ENCODE measurements at regions not wholly inside any gene's neighbourhood (a gene's known extent, or its start where the extent isn't known, plus 50 kb on each side); places are given as distances from the start of the nearest gene placed in this dataset.
"Not testable (repeated sequence)": the region's sequence is repeated elsewhere in the genome, so short reads cannot be mapped to it uniquely, and the experiment has no call there.

GRCh38 chr10:33783078-33783477, 448.6 kb upstream of the NRP1 start:
- DNase-seq (ENCODE audit: low read depth), result no peak

GRCh38 chr10:33781606-33782395, 447.3 kb upstream of the NRP1 start:
- DNase-seq (ENCODE audit: low read depth), result no peak

DNA sequence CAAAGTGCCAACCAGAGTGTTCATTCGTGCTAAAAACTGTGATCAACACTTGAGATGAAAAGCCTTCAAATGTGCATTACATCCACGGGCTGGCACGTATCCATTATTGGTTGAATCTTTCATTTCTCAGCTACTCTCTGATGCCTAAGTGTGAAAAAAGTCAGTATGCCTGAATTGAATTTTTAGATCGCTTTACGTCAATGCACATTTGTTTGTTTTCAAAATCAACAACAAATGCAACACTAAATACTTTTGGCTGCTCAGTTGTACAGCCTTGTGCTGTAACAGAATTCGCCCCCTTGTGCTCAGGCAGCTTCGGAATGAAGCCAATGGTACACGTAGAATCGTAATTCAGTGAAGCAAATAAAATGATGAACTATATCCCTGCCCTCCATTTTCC, 446.5 kb upstream of the NRP1 start:
- DNase-seq (ENCODE audit: low read depth), result no peak

DNA sequence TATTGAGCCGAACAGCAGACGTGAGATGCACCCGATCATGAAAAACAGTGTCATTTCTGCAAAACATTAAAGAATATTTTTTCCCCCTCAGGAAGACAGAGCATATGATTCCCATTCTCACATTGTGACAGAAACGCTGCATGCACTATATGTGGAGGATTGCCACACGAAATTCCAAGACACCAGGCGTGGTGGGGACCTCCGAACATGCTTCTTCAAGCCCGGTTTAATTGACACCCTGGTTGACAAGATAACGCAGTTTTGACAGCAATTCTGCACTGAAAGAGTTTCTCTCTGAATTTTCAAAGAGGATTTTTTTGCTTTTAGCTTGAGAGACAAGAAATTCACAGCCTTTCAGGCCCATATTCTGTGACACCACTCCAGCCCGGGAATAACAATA, 442.8 kb upstream of the NRP1 start:
- no peak for DNase-seq (ENCODE audit: low read depth)

GRCh38 chr10:33776419-33777070, 442.1 kb upstream of the NRP1 start:
- DNase-seq (ENCODE audit: low read depth), result no peak

- no peak for DNase-seq (ENCODE audit: low read depth)
These were observed 440.4 kb upstream of the NRP1 start for GRCh38 chr10:33774857-33775256.

DNA sequence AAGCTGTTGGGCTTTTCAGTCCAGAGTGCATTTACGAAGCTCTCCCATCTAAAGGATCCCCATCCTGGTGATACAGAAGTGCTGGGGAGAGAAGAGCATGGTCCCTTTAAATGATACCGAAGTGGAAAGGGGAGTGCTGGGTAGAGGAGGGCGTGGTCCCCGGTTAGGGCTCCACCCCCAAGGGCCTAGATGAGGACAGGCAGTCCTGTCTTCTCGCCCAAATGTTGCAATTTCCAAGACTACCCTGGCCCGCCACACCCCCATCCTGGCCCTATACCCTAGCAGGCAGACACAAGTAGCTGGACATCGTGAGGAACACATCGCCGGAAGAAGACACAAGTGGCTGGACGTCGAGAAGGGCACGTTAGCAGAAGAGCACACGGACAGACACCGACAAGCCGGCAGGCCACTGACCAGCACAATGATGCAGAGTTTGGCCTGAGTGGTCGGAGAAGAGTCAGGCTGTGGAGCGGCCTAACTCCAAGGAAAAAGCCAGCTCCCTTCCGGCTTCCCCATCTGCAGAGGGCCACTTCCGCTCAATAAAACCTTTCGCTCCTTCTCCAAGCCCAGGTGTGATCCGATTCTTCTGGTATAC, 439.5 kb upstream of the NRP1 start:
- no peak for DNase-seq (ENCODE audit: low read depth)

- no peak for DNase-seq (ENCODE audit: low read depth)
These were observed 438.7 kb upstream of the NRP1 start for GRCh38 chr10:33773253-33773573.

DNA sequence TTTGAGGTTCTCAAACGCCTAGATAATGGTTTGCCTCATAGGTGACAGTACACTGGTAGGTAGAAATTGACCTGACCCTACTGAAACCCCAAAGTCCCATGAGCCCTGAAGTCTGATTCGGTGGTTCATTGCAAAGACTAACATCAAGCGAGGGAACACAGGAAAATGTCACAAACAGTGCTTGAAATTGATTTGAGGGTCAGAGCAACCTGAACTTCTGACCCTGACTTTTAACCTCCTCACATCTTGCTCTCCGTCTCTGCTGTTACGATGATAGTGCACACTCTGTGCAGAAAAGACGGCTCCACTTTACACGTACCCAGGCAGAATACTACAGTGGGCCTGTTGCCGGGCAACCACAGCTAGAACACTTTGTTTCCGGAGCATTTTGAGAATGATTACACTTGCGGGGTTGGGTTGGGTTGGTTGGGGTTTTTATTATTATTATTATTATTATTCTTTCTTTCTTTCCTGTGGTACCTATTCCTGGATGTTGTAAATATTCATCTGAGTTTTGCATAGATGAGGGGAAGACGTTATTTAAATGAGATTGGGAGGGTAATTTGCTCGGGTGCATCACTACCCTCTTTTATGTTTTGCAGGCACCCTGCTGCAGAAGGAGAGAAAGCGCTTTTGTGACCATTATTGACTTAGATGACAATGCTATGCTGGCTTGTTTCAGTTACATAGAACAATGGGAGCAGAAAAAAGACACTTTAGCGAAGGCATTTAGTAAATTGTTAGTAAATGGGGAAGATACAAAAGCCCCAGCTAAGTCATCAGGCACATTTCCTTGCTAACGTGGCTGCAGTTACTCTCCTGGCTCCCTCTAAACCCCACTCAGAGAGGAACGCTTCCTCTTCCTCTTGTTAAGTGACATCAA, 438.1 kb upstream of the NRP1 start:
- DNase-seq (ENCODE audit: low read depth), result no peak

GRCh38 chr10:33771856-33772255, 437.4 kb upstream of the NRP1 start:
- not testable (repeated sequence) for DNase-seq (ENCODE audit: low read depth)

DNA sequence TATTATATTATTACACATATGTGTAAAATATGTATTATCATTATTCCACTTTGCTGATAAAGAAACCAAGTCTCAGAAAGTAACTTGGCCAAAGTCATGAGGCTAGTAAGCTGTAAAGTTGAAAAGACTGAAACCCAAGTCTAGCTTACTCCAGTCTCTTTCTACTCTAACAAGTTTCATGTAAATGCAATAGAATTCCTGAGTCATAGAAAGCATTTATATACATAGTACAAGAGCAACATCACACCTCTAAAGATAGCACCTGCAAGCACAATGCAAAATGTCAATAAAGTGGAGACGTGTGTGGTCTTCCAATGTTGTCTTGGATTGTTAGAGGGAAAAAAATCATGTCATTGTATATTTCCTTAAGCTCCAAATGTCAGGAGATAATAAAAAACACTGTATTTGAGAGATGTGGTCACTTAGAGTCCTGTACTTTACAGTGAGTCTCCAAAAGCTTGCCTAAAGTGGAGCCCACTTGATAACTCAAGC, 430.3 kb upstream of the NRP1 start:
- no peak for DNase-seq (ENCODE audit: low read depth)

- DNase-seq (ENCODE audit: low read depth), result no peak
These were observed 425.8 kb upstream of the NRP1 start for GRCh38 chr10:33760056-33760943.

DNA sequence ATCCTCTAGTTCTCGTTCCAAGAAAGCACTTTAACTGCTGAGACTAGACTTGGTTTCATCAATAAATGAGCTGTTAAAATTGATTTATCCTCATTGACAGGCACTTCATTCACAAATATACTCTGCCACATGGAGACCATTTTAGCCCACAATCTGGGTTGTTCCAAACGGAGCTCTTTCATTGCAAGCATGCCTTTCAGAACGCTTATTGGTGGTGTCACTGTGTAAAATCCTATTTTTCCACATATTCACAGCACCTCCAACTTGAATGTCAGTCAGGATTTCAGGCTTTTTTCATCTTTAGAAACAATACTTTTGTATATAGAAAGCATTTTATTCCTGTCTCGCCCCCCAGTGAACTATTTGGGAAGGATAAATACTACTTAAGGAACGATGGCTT, 424.7 kb upstream of the NRP1 start:
- no peak for DNase-seq (ENCODE audit: low read depth)

GRCh38 chr10:33758299-33758698, 423.8 kb upstream of the NRP1 start:
- DNase-seq (ENCODE audit: low read depth), result no peak

DNA sequence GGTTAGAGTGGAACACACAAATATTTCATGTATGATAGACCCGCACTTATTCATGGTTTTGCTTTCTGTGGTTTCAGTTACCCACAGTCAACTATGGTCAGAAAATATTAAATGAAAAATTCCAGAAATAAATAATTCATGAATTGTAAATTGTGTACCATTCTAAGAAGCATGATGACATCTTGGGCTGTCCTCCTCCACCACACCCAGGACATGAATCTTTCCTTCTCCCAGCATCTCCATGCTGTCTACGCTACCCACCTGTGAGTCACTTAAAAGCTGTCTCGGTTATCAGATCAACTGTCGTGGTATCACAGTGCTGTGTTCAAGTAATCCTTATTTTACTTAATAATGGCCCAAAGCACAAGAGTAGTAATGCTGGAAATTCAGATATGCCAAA, 419.6 kb upstream of the NRP1 start:
- no peak for DNase-seq (ENCODE audit: low read depth)

DNA sequence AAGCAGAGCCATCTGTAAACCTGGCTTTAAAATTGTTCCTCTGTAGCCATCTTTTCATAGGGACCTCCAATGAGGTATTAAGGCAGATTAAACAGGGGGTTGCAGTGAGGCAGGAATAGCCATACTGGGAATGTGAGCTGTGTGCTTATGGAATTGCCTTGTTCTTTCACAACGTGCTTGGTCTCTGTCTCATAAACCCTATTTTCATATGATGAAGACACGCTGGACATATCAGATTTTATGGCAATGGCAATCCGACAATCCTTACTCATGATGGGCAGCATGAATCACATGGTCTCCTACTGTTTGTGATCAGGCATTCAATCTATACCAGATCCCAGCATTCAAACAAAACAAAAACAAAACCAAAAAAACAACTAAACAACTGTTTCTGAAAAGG, 418.9 kb upstream of the NRP1 start:
- DNase-seq (ENCODE audit: low read depth), result no peak

DNA sequence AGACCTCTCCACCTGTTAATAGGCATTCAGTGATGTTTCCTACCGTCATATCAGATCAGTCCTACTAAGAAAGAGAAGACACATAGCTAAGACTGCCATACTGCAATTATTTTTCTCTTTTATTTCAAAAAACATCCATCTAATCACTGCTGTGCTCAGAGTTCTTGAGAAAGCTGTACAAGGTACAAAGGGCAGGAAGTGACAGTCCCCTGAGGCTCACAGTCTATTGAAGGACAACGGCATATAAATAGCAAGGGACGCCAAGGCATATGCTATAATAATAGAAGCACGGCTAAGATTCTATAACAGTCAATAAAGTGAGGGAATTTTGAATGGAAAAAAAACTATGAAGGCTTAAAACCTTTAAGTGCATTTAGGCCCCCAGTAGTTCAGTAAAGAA, 415.3 kb upstream of the NRP1 start:
- DNase-seq (ENCODE audit: low read depth), result no peak

- no peak for DNase-seq (ENCODE audit: low read depth)
These were observed 414.7 kb upstream of the NRP1 start for GRCh38 chr10:33749067-33749735.

- DNase-seq (ENCODE audit: low read depth), result peak; percentile 6
These were observed 412.4 kb upstream of the NRP1 start for GRCh38 chr10:33746836-33747268.

DNA sequence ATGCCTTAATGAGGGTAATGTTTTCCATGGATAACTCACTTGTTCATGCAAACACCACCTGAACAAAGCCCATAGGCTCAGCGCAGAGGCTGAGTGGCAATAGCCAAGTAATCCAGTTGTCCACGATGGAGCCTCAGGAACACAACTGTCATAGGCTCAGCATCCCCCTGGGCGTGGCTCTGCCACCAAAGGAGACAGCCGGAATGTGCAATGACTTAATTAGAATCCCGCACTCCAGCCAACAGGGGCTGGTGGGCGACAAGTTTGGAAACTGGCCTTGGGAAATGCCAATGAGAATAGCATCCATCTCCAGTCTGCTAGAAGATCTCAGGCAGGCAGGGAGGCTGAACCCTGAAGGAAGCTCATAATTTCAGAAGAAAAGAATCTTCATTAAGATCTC, 411.7 kb upstream of the NRP1 start:
- no peak for DNase-seq (ENCODE audit: low read depth)

GRCh38 chr10:33743429-33743857, 409.0 kb upstream of the NRP1 start:
- no peak for DNase-seq (ENCODE audit: low read depth)
